HG03103 (cell line): ENCODE measurements at regions not wholly inside any gene's neighbourhood (a gene's known extent, or its start where the extent isn't known, plus 50 kb on each side); places are given as distances from the start of the nearest gene placed in this dataset.
A peak's percentile ranks its signal among the peaks of the same experiment; 100 is the strongest.
"Not testable (repeated sequence)": the region's sequence is repeated elsewhere in the genome, so short reads cannot be mapped to it uniquely, and the experiment has no call there.

Source experiments
- ATAC-seq: cut with Tn5 transposase; IDR thresholded peaks from one replicate; pipeline ENCODE4 v1.9.1; 2021; ENCODE audit warnings: low read depth; ENCODE audit not compliant: unreplicated experiment

DNA sequence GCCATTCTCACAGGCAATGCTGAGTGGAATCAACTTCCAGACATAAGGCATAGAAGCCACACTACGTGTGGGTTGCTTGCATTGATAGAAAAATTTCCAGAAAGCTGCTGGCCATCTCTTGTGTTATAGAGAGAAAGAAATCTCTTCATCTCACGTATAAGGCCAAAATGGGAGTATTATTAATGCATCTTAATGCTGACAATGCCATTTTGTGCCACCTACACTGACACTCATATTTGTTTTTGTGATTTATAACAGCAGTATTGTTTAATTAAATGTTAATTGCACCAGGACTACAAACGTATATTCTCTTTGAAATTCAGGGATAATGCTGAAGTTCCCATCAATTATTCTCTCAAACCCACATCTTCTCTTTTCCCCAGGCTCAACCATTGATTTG is 56.1 kb upstream of the TMEM132D start:
- no peak for ATAC-seq

DNA sequence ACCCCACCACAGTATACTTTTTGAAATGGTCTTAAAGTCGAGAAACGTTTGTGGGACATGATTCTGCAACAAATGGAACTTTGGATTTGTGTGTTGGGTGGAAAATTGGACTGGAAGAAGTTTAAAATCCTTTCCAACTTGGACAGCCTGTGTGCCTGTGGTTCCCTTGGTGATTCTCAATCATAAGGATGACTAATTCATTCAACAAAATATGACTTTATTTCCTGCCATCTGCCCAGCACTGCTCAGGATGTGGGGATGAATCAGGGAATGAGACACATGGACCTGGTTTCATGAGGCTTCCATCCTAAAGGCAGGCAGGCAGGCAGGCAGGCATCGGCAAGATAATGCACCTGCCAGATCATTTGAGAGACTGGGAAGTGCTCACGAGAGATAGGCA is 57.3 kb upstream of the TMEM132D start:
- ATAC-seq: no peak

DNA sequence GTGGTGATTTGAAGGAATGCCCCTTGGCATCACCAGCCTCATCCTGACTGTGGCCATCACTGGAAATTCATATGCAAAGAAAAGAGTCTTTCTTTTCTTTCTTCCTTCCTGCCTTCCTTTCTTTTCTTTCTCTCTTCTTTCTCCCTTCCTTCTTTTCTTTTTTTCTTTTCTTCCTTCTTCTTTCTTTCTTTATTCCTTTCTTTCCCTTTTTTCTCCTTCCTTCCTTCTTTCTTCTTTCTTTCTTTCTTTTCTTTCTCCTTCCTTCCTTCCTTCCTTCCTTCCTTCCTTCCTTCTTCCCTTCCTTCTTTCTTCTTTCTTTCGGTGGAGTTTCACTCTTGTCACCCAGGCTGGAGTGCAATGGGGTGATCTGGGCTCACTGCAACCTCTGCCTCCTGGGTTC is 58.0 kb upstream of the TMEM132D start:
- no peak for ATAC-seq

DNA sequence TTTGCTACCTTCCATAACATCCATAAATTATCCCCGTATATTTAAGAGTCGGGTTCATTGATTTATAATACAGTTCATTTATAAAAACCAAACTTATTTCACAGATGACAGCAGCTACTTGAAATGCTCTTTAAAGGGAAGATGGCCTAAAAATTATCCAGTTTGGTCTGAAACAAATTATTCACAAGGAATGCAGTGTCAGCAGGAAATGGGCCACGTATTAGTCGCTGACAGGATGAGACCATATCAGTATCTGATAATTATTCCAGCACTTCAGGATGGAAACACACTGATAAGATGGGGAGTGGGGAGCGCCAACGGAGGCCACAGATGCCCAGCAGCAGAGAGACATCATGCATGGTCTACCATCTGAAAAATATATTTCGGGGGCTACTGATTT is 60.5 kb upstream of the TMEM132D start:
- ATAC-seq: no peak

DNA sequence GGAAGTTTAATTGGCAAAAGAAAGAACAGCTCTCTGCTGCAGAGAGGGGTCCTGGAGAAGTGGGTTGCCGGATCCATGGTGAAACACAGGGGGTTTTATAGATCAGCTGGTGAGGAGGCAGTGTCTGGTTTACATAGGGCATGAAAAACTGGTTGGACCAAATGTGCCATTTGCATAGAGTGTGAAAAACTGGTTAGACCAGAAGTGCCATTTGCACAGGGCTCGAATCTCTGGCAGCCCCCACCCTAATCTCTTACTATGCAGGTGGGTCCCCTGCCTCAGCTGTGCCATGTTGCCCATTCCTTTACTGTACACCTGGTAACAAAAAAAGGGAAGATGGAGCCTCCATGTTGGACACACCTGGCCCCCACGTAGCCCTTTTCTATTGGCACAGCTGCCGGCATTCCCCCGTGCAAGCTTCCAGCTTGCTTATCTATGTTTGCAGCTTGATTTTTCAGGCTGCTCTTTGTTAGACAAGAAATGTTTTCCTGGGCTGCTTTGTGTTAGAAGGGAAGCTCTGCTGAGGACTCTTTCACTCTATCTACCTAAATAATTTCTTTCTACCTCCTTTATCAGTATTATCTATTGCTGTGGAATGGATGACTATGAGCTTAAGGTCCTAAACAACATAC is 61.1 kb upstream of the TMEM132D start:
- ATAC-seq: no peak

DNA sequence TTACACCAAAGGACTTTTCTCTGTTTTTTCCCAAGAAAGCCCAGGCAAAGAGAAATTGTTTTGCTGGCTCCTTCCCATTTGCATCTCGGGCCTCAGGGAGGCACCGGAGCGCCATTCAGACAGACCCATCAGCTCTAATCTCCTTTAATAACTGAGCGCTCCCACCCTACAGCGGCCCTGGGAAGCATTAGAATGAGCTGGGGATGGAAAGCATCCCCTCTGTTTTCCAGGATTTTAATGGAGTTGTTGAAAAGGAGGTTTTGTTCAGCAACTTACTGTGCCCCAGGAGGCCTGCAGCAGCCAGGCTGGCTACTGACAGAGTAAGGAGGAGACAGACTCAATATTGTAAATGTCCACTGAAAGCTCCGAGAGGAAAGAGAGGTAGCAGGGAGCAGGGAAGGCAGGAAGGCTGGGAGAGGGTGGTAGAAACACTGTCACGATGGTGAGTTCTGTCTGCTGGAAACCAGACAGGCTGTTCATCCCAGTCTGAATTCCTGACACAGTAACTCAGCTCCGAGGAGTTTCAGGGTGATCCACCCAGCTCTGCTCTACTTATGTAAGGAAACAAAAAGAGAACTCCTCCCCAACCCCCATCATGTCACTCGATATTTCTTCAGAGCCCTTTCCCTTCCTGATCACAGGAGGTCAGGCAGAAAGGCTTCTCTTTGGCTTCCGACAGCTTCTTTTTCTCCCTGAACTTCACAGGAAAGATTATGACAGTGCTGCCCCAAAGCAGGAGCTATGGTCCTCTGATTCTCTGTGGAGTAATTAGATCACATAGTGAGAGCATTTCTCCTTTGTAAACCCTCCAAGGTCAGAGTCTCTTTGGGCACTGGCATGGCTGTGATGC is 62.5 kb upstream of the TMEM132D start:
- ATAC-seq: no peak

DNA sequence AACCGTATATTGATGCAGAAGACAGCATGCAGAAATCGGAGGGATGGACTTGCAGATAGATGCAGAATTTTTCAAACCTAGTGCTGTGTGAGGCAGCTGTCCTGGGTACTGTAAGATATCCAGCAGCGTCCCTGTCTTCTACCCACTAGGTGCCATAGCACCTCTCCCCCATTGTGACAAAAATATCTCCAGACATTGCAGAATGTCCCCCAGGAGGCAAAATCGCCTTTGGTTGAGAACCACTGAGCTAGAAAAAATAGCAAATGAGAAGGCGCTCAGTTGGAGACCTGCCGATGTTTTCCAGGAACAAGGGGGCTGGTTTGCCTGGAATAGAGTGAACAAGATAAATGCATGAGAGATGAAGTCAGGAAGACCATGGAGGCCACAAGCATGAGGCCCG is 67.9 kb upstream of the TMEM132D start:
- ATAC-seq: no peak

DNA sequence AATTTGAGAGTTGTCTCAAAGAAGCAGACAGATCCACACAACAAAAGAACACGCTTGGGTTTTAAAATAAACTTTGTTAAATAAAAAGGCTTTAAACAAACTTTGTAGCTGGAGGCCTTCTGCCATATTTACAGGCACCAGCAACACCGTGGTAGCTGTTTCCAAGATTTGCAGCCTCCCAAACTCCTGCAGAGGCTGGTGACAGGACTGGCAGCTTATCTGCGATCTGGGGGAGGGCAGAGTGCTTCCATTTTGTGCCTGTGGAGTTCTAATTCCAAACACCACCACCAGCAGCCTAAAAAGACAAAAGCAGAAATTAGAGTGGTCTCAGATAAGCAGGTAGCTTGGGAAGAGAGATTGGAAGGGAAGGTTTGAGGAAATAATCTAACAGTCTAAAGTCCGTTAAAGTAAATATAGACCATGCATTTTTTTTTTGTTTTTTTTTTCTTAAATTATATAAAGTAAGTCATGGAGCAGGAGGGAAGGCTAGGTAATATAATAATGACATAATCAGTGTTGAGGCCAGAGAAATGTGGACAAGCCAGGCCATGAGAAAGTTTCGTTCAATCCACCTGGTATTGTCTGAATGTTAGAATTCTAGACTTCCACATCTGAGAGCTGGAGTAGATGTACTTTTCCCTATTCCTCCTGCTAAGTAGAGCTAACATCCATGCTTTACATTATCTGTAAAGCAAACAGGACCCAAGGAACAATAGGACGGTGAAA is 69.6 kb upstream of the TMEM132D start:
- no peak for ATAC-seq

DNA sequence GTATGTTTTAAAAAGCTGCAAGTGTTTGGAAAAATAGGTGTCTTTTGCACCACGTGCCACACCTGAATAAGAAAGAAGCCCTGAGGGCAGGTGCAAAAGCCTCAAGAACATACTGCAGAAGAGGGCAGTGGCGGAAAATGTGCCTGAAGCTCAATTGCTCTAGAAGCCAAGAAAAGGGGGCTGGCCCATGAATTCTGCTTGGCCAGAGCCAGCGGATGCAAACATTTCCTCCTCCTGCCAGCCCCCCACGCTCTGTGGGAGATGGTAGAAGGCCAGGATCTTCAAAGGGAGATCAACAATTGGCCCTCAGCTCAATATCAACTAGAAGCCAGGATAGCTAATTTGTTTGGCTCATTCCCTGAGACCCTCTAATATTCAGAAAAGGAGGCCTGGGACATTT is 80.3 kb upstream of the TMEM132D start:
- ATAC-seq: no peak

DNA sequence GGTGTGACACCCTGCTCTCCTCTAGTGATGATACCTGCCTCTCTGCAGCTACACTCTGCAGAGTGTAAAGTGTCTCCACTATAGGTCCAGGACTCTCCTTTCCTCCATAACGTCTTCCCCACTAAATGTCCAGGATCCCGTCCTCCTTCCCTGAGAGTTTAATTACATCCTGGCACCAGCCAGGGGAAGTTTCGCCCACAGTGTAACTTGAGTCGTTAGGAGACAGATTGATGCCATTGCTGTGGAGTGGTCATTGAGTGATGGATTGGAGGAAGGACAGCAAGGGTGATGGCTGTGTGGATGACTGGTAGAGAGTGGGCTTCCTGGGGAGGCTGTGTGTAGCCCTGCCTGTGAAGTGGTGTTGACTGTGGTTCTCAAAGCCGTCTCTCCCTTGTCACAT is 84.0 kb upstream of the TMEM132D start:
- no peak for ATAC-seq

DNA sequence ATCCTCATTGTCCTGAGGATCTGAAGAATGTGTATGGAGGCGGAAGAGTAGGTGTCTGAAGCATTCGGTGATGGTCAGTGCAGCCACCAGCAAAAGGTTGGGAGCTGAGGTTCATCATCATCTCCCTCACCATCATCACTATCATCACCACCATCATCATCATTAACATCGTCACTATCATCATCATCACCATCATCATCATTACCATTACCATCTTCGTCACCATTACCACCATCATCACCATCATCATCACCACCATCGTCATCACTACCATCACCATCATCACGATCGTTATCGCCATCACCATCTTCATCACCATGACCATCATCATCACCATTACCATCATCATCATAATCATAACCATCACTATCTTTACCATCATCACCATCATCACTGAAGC is 90.8 kb upstream of the TMEM132D start:
- no peak for ATAC-seq

DNA sequence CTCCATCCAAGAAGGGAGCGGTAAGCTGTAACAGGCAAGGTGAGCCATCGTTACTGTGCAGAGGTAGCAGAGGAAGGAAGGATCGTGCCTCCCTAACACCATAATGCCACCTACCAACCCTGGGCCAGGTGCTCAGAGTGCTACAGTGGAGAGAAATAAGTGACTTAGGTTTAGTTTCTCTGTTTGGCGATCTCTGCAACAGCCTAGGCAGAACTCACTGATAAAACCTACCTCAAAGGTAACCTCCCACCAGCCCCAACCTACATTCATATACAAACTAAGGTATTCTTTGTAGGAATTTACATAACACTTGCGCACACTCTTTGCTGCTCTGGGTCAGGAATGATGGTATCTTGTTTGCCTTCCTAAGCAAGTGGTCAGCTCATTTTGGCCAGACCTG is 93.4 kb upstream of the TMEM132D start:
- no peak for ATAC-seq

DNA sequence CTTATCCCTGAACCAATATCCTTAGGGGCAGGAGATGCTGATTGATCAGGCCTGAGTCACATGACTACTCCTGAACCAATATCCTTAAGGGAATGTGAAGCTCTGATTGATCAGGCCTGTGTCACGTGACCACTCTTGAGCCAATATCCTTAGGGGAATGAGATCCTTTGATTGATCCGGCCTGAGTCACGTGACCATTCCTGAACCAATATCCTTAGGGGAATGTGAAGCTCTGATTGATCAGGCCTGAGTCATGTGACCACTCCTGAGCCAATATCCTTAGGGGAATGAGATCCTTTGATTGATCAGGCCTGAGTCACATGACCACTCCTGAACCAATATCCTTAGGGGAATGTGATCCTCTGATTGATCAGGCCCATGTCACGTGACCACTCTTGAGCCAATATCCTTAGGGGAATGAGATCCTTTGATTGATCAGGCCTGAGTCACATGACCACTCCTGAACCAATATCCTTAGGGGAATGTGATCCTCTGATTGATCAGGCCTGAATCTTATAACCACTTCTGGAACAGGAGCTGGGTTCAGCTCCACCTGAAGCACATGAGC is 100.6 kb upstream of the TMEM132D start:
- ATAC-seq: not testable (repeated sequence)

DNA sequence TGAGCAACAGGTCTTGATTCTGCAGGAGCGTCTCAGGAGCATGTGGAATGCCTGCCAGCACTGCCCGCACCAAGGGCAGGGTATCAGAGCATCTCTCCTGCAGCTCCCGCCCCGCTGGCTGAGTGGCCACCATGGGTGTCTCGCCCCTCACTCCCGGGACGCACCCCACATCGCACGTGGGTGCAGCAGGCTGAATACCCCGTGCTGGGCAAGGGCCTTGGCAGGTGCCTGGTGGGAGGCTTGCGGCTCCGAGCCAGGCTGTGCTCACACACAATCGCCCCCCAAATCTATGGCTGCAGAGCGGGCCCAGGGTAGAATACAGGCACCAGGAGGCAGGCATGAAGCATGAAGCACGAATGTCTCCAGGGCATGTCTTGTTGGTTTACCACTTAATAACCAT is 103.9 kb upstream of the TMEM132D start:
- ATAC-seq: no peak

DNA sequence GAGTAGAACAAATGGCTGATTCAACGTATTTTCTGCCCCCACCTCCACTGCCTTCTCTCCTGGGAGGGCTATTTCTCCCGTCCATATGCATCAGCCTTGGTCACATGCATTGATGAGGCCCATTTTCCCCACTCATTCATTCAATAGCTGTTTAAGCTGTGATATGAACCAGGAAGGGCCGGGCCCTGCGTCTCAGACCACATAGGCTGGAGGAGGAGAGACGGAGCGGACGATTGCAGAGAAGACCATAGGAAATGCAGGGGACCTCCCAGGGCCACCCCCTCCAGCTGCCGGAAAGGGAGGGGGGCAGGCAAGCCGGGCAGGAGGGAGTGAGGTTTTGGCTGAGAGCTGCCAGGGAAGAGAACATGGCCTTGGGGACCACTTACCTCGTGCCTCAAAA is 104.4 kb upstream of the TMEM132D start:
- no peak for ATAC-seq

DNA sequence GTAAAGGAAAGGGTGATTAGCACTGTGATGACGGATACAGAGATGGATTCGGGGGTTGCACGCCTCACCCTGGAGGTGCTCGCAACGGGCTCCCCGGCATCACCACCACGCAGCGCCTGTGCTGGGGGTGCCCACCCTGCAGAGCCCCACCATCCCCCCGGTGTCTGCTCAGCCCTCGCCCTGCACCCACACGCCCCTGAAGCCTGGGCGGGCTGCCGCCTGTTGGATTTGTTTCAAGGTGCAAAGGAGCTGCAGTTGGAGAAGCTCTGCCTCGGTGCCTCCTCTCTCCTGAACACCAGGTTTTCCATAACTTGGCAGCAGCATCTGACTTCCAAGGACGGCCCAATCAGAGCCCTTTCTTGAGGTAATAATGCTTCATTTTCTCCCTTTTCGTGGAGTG is 106.1 kb upstream of the TMEM132D start:
- ATAC-seq: no peak

DNA sequence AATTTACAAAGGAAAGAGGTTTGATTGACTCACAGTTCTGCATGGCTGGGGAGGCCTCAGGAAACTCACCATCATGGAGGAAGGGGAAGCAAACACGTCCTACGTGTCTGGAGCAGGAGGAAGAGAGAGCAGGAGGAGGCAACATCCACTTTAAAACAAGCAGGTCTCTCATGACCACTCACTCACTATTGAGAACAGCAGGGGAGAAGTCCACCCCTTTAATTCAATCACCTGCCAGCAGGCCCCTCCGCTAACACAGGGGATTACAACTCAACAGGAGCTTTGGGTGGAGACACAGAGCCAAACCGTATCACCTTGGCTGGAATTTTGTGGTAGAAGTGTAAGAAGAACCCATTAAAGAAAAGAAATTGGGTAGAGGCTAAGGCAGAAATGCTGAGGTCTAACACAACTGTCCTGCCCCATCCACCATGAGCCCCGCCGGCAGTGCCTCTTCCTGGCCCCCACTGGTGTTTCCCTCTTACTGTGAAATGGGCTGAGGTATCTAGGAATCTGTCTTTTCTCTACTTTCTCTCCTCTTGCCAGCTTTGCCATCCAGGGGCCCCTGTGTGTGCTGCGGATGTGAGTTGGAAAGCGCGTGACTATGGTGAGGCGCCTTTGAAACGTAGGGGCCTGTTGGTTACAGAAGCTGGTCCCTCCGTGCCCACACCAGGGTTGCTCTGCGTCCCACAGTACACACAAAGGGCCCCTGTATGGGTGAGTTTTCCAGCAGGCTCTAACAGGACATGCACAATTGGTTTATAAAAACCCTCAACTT is 108.0 kb upstream of the TMEM132D start:
- ATAC-seq: no peak

DNA sequence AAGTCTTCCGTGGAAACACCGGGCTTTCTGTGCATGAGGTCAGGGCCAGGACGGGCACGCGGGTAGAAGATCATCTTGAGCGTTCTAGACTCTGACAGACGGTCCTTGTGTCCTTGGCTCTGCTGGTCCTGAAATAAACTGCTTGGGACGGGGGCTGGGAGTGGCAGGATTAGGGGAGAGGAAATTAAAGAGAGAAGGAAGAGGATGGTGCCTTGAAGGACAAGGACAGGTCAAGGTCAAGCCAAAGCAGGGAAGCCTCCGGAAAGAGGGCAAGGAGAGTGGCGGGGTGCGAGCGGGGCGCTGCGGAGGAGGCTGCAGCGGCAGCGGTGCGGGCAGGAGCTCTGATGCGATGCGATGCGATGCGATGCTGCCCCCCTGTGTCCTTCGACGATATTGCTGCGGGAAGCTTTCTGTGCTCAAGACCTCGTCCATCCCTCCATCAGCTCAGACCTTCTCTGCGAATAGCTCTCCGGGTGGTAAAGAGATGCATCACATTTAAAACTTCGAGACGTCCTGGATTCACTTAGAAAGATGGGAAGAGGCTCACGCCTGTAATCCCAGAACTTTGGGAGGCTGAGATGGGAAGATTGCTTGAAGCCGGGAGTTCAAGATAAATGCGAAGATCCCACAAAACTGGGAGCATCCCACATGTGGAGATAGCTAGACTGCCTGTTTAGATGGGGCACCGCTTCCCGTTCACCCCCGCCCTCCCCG is 110.1 kb upstream of the TMEM132D start:
- peak; percentile 84 for ATAC-seq

DNA sequence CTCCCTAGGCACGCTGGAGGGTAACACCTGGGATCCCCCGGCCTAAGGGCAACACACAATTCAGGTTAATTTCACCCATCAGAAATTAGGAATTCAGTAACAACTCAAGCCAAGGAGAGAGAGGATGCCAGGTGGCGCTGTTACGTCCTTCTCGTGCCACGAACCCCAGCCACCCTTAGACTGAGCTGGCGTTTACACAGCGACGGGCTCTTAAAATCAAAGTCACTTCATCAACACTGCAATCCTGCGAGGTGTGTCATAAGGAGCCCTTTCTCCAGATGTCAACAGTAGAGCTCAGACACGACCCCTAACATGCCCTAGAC is 110.6 kb upstream of the TMEM132D start:
- no peak for ATAC-seq

DNA sequence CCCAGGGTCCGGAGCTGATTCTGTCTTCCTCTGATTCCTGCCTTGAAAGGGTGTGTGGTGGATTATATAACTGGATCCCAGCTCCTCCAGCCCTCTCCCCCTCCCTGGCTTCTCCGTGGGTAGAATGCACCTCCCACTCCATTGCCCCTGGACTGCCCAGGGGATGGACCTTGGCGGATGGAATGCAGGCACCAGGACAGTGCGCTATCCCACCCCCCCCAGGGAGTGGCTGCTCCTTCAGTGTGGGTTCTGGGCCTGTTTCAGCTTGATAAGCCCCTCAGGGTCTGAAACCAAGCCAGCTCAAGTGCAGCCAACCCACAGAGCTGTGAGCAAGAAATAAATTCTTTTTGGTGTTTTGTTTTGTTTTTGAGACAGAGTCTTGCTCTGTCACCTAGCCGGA is 112.4 kb upstream of the TMEM132D start:
- ATAC-seq: no peak
